ENCODE measurements at regions not wholly inside any gene's neighbourhood (a gene's known extent, or its start where the extent isn't known, plus 50 kb on each side); places are given as distances from the start of the nearest gene placed in this dataset.
"Not testable (repeated sequence)": the region's sequence is repeated elsewhere in the genome, so short reads cannot be mapped to it uniquely, and the experiment has no call there.

DNA sequence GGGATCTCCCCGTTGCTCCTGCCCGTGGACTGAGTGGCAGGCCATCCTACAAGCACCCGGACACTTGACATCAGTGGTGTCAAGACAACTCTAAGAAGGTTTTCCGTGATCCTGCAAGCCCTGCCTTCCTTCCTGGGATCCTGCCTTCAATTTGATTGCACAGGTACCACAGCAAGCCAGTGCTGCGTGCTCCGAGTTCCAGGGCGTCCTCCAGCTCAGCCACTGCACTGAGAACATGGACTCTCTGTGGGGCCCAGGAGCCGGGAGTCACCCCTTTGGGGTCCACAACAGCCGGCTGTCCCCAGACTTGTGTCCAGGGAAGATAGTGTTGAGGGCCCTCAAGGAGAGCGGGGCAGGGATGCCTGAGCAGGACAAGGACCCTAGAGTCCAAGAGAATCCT, 100.9 kb upstream of the RIMBP3B start:
- TF ChIP-seq, protein P1, sequence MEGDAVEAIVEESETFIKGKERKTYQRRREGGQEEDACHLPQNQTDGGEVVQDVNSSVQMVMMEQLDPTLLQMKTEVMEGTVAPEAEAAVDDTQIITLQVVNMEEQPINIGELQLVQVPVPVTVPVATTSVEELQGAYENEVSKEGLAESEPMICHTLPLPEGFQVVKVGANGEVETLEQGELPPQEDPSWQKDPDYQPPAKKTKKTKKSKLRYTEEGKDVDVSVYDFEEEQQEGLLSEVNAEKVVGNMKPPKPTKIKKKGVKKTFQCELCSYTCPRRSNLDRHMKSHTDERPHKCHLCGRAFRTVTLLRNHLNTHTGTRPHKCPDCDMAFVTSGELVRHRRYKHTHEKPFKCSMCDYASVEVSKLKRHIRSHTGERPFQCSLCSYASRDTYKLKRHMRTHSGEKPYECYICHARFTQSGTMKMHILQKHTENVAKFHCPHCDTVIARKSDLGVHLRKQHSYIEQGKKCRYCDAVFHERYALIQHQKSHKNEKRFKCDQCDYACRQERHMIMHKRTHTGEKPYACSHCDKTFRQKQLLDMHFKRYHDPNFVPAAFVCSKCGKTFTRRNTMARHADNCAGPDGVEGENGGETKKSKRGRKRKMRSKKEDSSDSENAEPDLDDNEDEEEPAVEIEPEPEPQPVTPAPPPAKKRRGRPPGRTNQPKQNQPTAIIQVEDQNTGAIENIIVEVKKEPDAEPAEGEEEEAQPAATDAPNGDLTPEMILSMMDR (IDR thresholded peaks at IDR 0.05; ENCODE audit: poor library complexity) = not testable (repeated sequence)
- TF ChIP-seq EZH2 (IDR thresholded peaks at IDR 0.05; ENCODE audit: borderline replicate concordance) = not testable (repeated sequence)
